ENCODE measurements at regions not wholly inside any gene's neighbourhood (a gene's known extent, or its start where the extent isn't known, plus 50 kb on each side); places are given as distances from the start of the nearest gene placed in this dataset.

DNA sequence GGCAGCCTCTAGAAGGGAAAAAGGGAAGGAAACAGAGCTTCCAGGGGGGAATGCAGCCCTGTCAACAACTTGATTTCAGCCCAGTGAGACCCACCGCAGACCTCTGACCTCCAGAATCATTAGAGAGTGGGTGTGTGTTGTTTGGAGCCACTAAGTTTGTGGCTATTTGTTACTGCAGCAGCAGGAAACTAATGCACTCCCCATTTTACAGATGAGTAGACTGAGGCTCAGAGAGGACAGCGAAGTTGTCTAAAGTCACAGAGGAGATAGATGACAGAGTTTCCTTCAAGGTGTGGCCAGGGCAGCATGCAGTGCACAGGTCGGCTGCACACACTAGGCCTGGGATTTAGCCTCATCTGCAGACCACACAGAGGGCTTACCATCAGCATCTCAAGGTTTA lies 81.8 kb upstream of the ALDH1L1 start:
- ChIA-PET CTCF (interaction anchor here (1.2 to 1.4 kb wide), 2 partner anchors 127 to 213 kb away, joined by 3 to 5 read pairs; partner anchors contain the start of gene ZXDC), POLR2A (no interaction called here)
- Histone ChIP-seq H2AFZ (ENCODE audit: low read depth) (no peak overlapping the region), H3K9ac (no peak overlapping the region), H3K4me2 (no peak overlapping the region), H3K79me2 (ENCODE audit: insufficient read depth) (no peaks in the 10 kb centered on the region), H3K27me3 (ENCODE audit: insufficient read depth) (no peaks in the 10 kb centered on the region), H3K27ac (ENCODE audit: low read depth in 2 of 2, low read length in 1 of 2) (no peak overlapping the region), H3K4me1 (ENCODE audit: control insufficient read depth in 1 of 2, insufficient read depth in 2 of 2, low read depth in 1 of 2, low read length in 1 of 2) (peaks cover under 1 to 4% of the 10 kb centered on the region in 2 experiments; a peak in 2 of 4 replicates), H3K36me3 (replicated peaks in 1 of 2; ENCODE audit: control insufficient read depth in 1 of 2, insufficient read depth in 2 of 2, low read length in 1 of 2) (no peaks in the 10 kb centered on the region), H3K9me3 (no peaks in the 10 kb centered on the region), H3K9me2 (no peaks in the 10 kb centered on the region), H3K4me3 (ENCODE audit: low read depth in 2 of 2, low read length in 1 of 2) (no peak overlapping the region), H4K20me1 (ENCODE audit: insufficient read depth) (no peaks in the 10 kb centered on the region), H3F3A (replicated peaks; ENCODE audit: insufficient read depth) (no peaks in the 10 kb centered on the region)
- TF ChIP-seq SMC3 (IDR thresholded peaks at IDR 0.05; ENCODE audit: low read depth, low read length): no peak
- TF ChIP-seq, protein P1, sequence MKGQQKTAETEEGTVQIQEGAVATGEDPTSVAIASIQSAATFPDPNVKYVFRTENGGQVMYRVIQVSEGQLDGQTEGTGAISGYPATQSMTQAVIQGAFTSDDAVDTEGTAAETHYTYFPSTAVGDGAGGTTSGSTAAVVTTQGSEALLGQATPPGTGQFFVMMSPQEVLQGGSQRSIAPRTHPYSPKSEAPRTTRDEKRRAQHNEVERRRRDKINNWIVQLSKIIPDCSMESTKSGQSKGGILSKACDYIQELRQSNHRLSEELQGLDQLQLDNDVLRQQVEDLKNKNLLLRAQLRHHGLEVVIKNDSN (IDR thresholded peaks at IDR 0.05; ENCODE audit: borderline replicate concordance, low read depth): no peak
- TF ChIP-seq, protein P2, sequence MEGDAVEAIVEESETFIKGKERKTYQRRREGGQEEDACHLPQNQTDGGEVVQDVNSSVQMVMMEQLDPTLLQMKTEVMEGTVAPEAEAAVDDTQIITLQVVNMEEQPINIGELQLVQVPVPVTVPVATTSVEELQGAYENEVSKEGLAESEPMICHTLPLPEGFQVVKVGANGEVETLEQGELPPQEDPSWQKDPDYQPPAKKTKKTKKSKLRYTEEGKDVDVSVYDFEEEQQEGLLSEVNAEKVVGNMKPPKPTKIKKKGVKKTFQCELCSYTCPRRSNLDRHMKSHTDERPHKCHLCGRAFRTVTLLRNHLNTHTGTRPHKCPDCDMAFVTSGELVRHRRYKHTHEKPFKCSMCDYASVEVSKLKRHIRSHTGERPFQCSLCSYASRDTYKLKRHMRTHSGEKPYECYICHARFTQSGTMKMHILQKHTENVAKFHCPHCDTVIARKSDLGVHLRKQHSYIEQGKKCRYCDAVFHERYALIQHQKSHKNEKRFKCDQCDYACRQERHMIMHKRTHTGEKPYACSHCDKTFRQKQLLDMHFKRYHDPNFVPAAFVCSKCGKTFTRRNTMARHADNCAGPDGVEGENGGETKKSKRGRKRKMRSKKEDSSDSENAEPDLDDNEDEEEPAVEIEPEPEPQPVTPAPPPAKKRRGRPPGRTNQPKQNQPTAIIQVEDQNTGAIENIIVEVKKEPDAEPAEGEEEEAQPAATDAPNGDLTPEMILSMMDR (IDR thresholded peaks at IDR 0.05): no peak
- TF ChIP-seq RFX5 (IDR thresholded peaks at IDR 0.05; ENCODE audit: low read length): no peak
- no peak for TF ChIP-seq RAD21 (IDR thresholded peaks at IDR 0.05; ENCODE audit: low read length)
- no peak for DNase-seq
- 29% methylated on average over 3 of the region's 3 CpGs for WGBS (ENCODE audit: low lambda C conversion rate)

DNA sequence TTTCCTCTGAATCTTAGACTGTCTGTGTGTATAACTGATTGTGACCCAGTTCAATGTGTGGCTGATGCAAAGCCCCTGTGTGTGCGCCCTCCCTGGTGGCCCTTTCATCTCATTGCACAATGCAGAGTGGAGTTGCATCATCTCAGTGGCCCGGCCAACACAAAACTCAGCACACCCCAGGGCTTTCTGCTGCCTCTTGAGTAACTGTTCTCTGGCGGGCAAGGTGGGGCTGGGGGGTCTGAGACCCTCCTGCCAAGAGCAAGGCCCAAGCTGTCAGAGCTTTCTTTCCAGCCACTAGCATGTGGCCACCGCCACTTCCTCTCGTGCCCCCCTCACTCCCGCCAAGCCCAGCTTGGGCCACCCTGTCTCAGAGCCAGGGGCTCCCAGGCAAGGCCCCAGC lies 80.7 kb upstream of the ALDH1L1 start:
- Histone ChIP-seq H2AFZ (ENCODE audit: low read depth) (no peak overlapping the region), H4K20me1 (ENCODE audit: insufficient read depth) (no peaks in the 10 kb centered on the region), H3K36me3 (replicated peaks in 1 of 2; ENCODE audit: control insufficient read depth in 1 of 2, insufficient read depth in 2 of 2, low read length in 1 of 2) (no peaks in the 10 kb centered on the region), H3K27ac (ENCODE audit: low read depth in 2 of 2, low read length in 1 of 2) (no peak overlapping the region), H3K4me2 (no peak overlapping the region), H3K9ac (no peak overlapping the region), H3K4me3 (ENCODE audit: low read depth in 2 of 2, low read length in 1 of 2) (no peak overlapping the region), H3K4me1 (ENCODE audit: control insufficient read depth in 1 of 2, insufficient read depth in 2 of 2, low read depth in 1 of 2, low read length in 1 of 2) (peaks cover 3 to 4% of the 10 kb centered on the region in 2 experiments; a peak in 2 of 4 replicates), H3F3A (replicated peaks; ENCODE audit: insufficient read depth) (no peaks in the 10 kb centered on the region), H3K9me3 (no peaks in the 10 kb centered on the region), H3K79me2 (ENCODE audit: insufficient read depth) (no peaks in the 10 kb centered on the region), H3K27me3 (ENCODE audit: insufficient read depth) (no peaks in the 10 kb centered on the region), H3K9me2 (no peaks in the 10 kb centered on the region)
- DNase-seq: no peak
- WGBS (ENCODE audit: low lambda C conversion rate): 59% methylated on average over 3 of the region's 6 CpGs
- ChIA-PET POLR2A (no interaction called here), CTCF (interaction anchor here (1.2 to 1.4 kb wide), 2 partner anchors 128 to 215 kb away, joined by 3 to 5 read pairs; partner anchors contain the start of gene ZXDC)
- TF ChIP-seq, protein P1 (IDR thresholded peaks at IDR 0.05; ENCODE audit: borderline replicate concordance, low read depth): no peak
- TF ChIP-seq FOXM1 (IDR thresholded peaks at IDR 0.05; ENCODE audit: low read depth) (no peak), MXI1 (IDR thresholded peaks at IDR 0.05; ENCODE audit: low read depth, low read length) (no peak), TAF1 (IDR thresholded peaks at IDR 0.05; ENCODE audit: borderline replicate concordance, low read depth, low read length) (no peak), EZH2phosphoT487 (IDR thresholded peaks at IDR 0.05; ENCODE audit: borderline replicate concordance, low read depth) (no peak), SIN3A (IDR thresholded peaks at IDR 0.05; ENCODE audit: borderline replicate concordance, low read depth, low read length) (no peak)
- TF ChIP-seq, protein P3, sequence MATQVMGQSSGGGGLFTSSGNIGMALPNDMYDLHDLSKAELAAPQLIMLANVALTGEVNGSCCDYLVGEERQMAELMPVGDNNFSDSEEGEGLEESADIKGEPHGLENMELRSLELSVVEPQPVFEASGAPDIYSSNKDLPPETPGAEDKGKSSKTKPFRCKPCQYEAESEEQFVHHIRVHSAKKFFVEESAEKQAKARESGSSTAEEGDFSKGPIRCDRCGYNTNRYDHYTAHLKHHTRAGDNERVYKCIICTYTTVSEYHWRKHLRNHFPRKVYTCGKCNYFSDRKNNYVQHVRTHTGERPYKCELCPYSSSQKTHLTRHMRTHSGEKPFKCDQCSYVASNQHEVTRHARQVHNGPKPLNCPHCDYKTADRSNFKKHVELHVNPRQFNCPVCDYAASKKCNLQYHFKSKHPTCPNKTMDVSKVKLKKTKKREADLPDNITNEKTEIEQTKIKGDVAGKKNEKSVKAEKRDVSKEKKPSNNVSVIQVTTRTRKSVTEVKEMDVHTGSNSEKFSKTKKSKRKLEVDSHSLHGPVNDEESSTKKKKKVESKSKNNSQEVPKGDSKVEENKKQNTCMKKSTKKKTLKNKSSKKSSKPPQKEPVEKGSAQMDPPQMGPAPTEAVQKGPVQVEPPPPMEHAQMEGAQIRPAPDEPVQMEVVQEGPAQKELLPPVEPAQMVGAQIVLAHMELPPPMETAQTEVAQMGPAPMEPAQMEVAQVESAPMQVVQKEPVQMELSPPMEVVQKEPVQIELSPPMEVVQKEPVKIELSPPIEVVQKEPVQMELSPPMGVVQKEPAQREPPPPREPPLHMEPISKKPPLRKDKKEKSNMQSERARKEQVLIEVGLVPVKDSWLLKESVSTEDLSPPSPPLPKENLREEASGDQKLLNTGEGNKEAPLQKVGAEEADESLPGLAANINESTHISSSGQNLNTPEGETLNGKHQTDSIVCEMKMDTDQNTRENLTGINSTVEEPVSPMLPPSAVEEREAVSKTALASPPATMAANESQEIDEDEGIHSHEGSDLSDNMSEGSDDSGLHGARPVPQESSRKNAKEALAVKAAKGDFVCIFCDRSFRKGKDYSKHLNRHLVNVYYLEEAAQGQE (IDR thresholded peaks at IDR 0.05; ENCODE audit: low read depth, low read length): no peak
- TF ChIP-seq, protein P4, sequence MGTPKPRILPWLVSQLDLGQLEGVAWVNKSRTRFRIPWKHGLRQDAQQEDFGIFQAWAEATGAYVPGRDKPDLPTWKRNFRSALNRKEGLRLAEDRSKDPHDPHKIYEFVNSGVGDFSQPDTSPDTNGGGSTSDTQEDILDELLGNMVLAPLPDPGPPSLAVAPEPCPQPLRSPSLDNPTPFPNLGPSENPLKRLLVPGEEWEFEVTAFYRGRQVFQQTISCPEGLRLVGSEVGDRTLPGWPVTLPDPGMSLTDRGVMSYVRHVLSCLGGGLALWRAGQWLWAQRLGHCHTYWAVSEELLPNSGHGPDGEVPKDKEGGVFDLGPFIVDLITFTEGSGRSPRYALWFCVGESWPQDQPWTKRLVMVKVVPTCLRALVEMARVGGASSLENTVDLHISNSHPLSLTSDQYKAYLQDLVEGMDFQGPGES (IDR thresholded peaks at IDR 0.05; ENCODE audit: low read depth, low read length): no peak

Measured in SK-N-SH (cell line).